HCT116 (cell line): ENCODE measurements at regions not wholly inside any gene's neighbourhood (a gene's known extent, or its start where the extent isn't known, plus 50 kb on each side); places are given as distances from the start of the nearest gene placed in this dataset.

Experiments used
- ATAC-seq: fragments of 200-7000 bp; cut with Tn5 transposase; 2 replicates; pipeline ENCODE4 v1.9.1; 2020; ENCODE audit warnings: mild to moderate bottlenecking, moderate library complexity
- BruUV-seq: library from RNA; stranded (reverse); fragments of 400-500 nt; replicated peaks from 2 replicates; lab custom pipeline; 2021; lab: Mats Ljungman, UMichigan
- CTCF ChIA-PET: fragments of 300-600 bp; sonication (Branson Sonifier 250); formaldehyde crosslinking; loops from one replicate; lab custom pipeline; 2021; ENCODE audit warnings: antibody characterized with exemption; lab: Charles Lee
- POLR2A ChIA-PET: fragments of 300-600, 350-600 bp; sonication (Branson Sonifier 250); formaldehyde crosslinking; loops from one replicate; lab custom pipeline; 2021; ENCODE audit warnings: antibody characterized with exemption; lab: Charles Lee
- RAD21 ChIA-PET, 2 experiments: fragments of 300-600 bp; sonication (Branson Sonifier 250); formaldehyde crosslinking; loops; one replicate each; lab custom pipeline; 2023; ENCODE audit warnings: low total read pairs in 2 of 2; ENCODE audit not compliant: uncharacterized antibody in 2 of 2, unreplicated experiment in 2 of 2, low non-redundant PET in 1 of 2; lab: Charles Lee
- DNase-seq: peaks from one replicate; pipeline ENCODE4 v3.0.0-alpha.2; 2010; ENCODE audit warnings: low read depth, low spot score
- H2AFZ ChIP-seq: fragments of 200-600 bp; shearing (Covaris generic), sonication (generic); 2 replicates; pipeline ENCODE4 v1.6.1; 2017; ENCODE audit warnings: low read depth, mixed run types, mixed read lengths, antibody characterized with exemption, low read length; ENCODE audit not compliant: poor library complexity, severe bottlenecking
- H3K27ac ChIP-seq: 2 replicates; pipeline ENCODE4 v1.5.1; 2012; ENCODE audit warnings: low read depth, low read length
- H3K27me3 ChIP-seq: fragments of 200-600 bp; sonication (generic); 2 replicates; pipeline ENCODE4 v1.6.1; 2016; ENCODE audit warnings: mixed run types, low read length, mixed read lengths; ENCODE audit not compliant: insufficient read depth
- H3K36me3 ChIP-seq, 2 experiments: fragments of 200-500 bp in 1 of 2; fragments of 200-600 bp in 1 of 2; sonication (Bioruptor generic) in 1 of 2; sonication (generic) in 1 of 2; 2 replicates each; pipeline versions ENCODE4 v1.5.1 to v1.6.1; 2014 to 2016; ENCODE audit warnings: low read length in 2 of 2, inconsistent platforms in 1 of 2, mixed read lengths in 1 of 2, mixed run types in 1 of 2; ENCODE audit not compliant: insufficient read depth in 2 of 2, control insufficient read depth in 1 of 2
- H3K4me1 ChIP-seq, 2 experiments: fragments of 200-600 bp in 1 of 2; sonication (generic) in 1 of 2; 2 replicates each; pipeline versions ENCODE4 v1.5.1 to v1.6.1; 2012 to 2017; ENCODE audit warnings: low read length in 2 of 2, inconsistent platforms in 1 of 2, mild to moderate bottlenecking in 1 of 2, mixed read lengths in 1 of 2, mixed run types in 1 of 2, moderate library complexity in 1 of 2; ENCODE audit not compliant: insufficient read depth in 2 of 2, control insufficient read depth in 1 of 2
- H3K4me2 ChIP-seq: fragments of 200-600 bp; sonication (generic); 2 replicates; pipeline ENCODE4 v1.6.1; 2017; ENCODE audit warnings: mixed run types, low read length, mixed read lengths
- H3K4me3 ChIP-seq, 2 experiments: fragments of 200-600 bp in 1 of 2; sonication (generic) in 1 of 2; replicated peaks in 1 of 2; 2 replicates each; pipeline ENCODE4 v1.5.1; 2011 to 2016; ENCODE audit warnings: low read length in 2 of 2, control low read depth in 1 of 2, low read depth in 1 of 2, mild to moderate bottlenecking in 1 of 2, mixed read lengths in 1 of 2, mixed run types in 1 of 2
- H3K79me2 ChIP-seq: fragments of 200-600 bp; sonication (generic); 2 replicates; pipeline ENCODE4 v1.6.1; 2017; ENCODE audit warnings: mild to moderate bottlenecking, mixed run types, low read length, moderate library complexity, mixed read lengths; ENCODE audit not compliant: insufficient read depth
- H3K9ac ChIP-seq: fragments of 200-600 bp; sonication (generic); 2 replicates; pipeline ENCODE4 v1.6.1; 2016; ENCODE audit warnings: low read length, mixed read lengths
- H3K9me2 ChIP-seq: fragments of 200-600 bp; sonication (generic), shearing (Covaris generic); 2 replicates; pipeline ENCODE4 v1.6.1; 2017; ENCODE audit warnings: mixed run types, mild to moderate bottlenecking, moderate library complexity; ENCODE audit not compliant: insufficient read depth
- H3K9me3 ChIP-seq, 2 experiments: fragments of 200-500 bp in 1 of 2; fragments of 200-600 bp in 1 of 2; sonication (Bioruptor generic) in 1 of 2; sonication (generic) in 1 of 2; 2 replicates each; pipeline ENCODE4 v1.6.1; 2014 to 2017; ENCODE audit warnings: low read length in 2 of 2, mixed read lengths in 2 of 2, inconsistent platforms in 1 of 2, low read depth in 1 of 2, mild to moderate bottlenecking in 1 of 2, mixed run types in 1 of 2, moderate library complexity in 1 of 2; ENCODE audit not compliant: control insufficient read depth in 1 of 2, insufficient read depth in 1 of 2
- H4K20me1 ChIP-seq: fragments of 200-600 bp; sonication (generic), shearing (Covaris generic); 2 replicates; pipeline ENCODE4 v1.6.1; 2017; ENCODE audit warnings: mixed run types, mild to moderate bottlenecking, moderate library complexity; ENCODE audit not compliant: insufficient read depth
- ATF3 ChIP-seq: IDR thresholded peaks from 2 replicates; pipeline ENCODE4 v1.6.1; 2012
- CEBPB ChIP-seq: IDR thresholded peaks from 2 replicates; pipeline ENCODE4 v1.6.1; 2012; ENCODE audit warnings: low read depth
- EGR1 ChIP-seq: IDR thresholded peaks from 2 replicates; pipeline ENCODE4 v1.6.1; 2012; ENCODE audit warnings: low read depth
- ELF1 ChIP-seq: IDR thresholded peaks from 2 replicates; pipeline ENCODE4 v1.6.1; 2012; ENCODE audit warnings: low read depth, borderline replicate concordance
- FOSL1 ChIP-seq: IDR thresholded peaks from 2 replicates; pipeline ENCODE4 v1.6.1; 2012; ENCODE audit warnings: low read depth
- MAX ChIP-seq: IDR thresholded peaks from 2 replicates; pipeline ENCODE4 v1.6.1; 2012
- RAD21 ChIP-seq: IDR thresholded peaks from 2 replicates; pipeline ENCODE4 v1.6.1; 2012; ENCODE audit warnings: low read depth, mild to moderate bottlenecking
- REST ChIP-seq: IDR thresholded peaks from 2 replicates; pipeline ENCODE4 v1.6.1; 2012; ENCODE audit warnings: low read depth
- TCF7L2 ChIP-seq: IDR thresholded peaks from 2 replicates; pipeline ENCODE4 v1.7.0; 2011; ENCODE audit warnings: borderline replicate concordance, inconsistent platforms; ENCODE audit not compliant: insufficient read depth, insufficient read length; ENCODE audit errors: extremely low read depth
- YY1 ChIP-seq: IDR thresholded peaks from 2 replicates; pipeline ENCODE4 v1.6.1; 2011; ENCODE audit warnings: low read length, low read depth, moderate library complexity, mild to moderate bottlenecking; ENCODE audit not compliant: insufficient replicate concordance; ENCODE audit errors: extremely low read depth
- ZFX ChIP-seq: fragments of 450-650 bp; IDR thresholded peaks from 2 replicates; pipeline ENCODE4 v1.6.1; 2017
- intact Hi-C: fragments of 100-400 bp; cut with micrococcal nuclease; formaldehyde crosslinking; loops from 2 replicates; pipeline ENCODE4 v1.10.0; 2022

GRCh38 chr3:59136081-59136480 lies 86.3 kb upstream of the CFAP20DC start:
- Histone ChIP-seq H3K4me3 (no peak overlapping the region), H3K27me3 (no peaks in the 10 kb centered on the region), H2AFZ (no peak overlapping the region)
- intact Hi-C loops, result no loop called here
- no peak for TF ChIP-seq FOSL1
- TF ChIP-seq ZFX, result no peak
- no peak for TF ChIP-seq ELF1
- TF ChIP-seq YY1, result no peak
- TF ChIP-seq TCF7L2, result no peak
- no peak for TF ChIP-seq RAD21
- TF ChIP-seq MAX, result no peak
- no peak for TF ChIP-seq EGR1
- TF ChIP-seq ATF3, result no peak
- TF ChIP-seq REST, result no peak
- no peak for TF ChIP-seq CEBPB
- TF ChIP-seq, all 23 proteins: peak for 0
- ChIA-PET RAD21 (no interaction called here), POLR2A (interaction anchor here (0.6 kb wide), 1 partner anchor 98 kb away, joined by 3 read pairs; no protein-coding TSS in a partner anchor), CTCF (no interaction called here)
- no peaks in the 10 kb centered on the region for H3K9me2 ChIP-seq
- DNase-seq (no peak), ATAC-seq (no peak)
- no peak overlapping the region for H3K9ac ChIP-seq
- H3K4me2 ChIP-seq, result no peak overlapping the region
- H3K4me1 ChIP-seq, result no peaks in the 10 kb centered on the region
- no peaks in the 10 kb centered on the region for H3K36me3 ChIP-seq
- H3K79me2 ChIP-seq, result no peaks in the 10 kb centered on the region
- no peaks in the 10 kb centered on the region for H4K20me1 ChIP-seq
- no TSS peak for BruUV-seq
- H3K27ac ChIP-seq, result no peak overlapping the region
- no peaks in the 10 kb centered on the region for H3K9me3 ChIP-seq
